ENCODE measurements at regions not wholly inside any gene's neighbourhood (a gene's known extent, or its start where the extent isn't known, plus 50 kb on each side); places are given as distances from the start of the nearest gene placed in this dataset.

DNA sequence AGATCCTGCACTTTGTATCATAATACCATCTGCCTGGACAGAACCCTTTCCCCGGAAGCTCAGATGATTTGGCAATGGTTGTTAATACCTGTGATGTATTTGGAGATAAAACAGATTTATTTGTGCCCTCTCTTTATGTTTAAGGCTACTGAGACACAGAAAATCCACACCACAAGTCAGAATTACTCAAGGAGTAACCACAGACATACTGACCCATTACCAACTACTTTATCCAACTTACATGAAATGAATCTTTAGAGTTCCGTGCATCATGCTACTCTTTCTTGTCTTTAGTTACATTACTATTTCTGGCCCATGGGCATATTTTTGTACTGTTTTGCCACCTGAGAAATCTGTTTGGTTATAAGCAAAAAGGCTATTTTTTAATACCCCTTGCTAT, 384.0 kb downstream of the STK39 start:
- TF ChIP-seq CTCF (IDR thresholded peaks at IDR 0.05) = no peak
- TF ChIP-seq POLR2A (IDR thresholded peaks at IDR 0.05) = no peak
- no peak for TF ChIP-seq EP300 (IDR thresholded peaks at IDR 0.05)
